Fibroblast of lung (primary cell): ENCODE measurements at regions not wholly inside any gene's neighbourhood (a gene's known extent, or its start where the extent isn't known, plus 50 kb on each side); places are given as distances from the start of the nearest gene placed in this dataset.

ENCODE experiments used
- EZH2 ChIP-seq: IDR thresholded peaks from 2 replicates; pipeline ENCODE4 v1.5.1; 2012; ENCODE audit warnings: low read length, control low read depth, mild to moderate bottlenecking; ENCODE audit errors: missing control alignments
- TF ChIP-seq, protein P1 (sequence below), 2 donors: IDR thresholded peaks in 1 of 2; conservative IDR thresholded peaks in 1 of 2; 1 replicate in 1 of 2; 2 replicates in 1 of 2; pipeline ENCODE4 v1.5.1; 2011 to 2012; ENCODE audit warnings: low read length in 2 of 2, control low read depth in 1 of 2, inconsistent platforms in 1 of 2, low read depth in 1 of 2, mild to moderate bottlenecking in 1 of 2

GRCh38 chr5:4206127-4206526 is 610.5 kb downstream of the IRX1 start:
- TF ChIP-seq, protein P1, sequence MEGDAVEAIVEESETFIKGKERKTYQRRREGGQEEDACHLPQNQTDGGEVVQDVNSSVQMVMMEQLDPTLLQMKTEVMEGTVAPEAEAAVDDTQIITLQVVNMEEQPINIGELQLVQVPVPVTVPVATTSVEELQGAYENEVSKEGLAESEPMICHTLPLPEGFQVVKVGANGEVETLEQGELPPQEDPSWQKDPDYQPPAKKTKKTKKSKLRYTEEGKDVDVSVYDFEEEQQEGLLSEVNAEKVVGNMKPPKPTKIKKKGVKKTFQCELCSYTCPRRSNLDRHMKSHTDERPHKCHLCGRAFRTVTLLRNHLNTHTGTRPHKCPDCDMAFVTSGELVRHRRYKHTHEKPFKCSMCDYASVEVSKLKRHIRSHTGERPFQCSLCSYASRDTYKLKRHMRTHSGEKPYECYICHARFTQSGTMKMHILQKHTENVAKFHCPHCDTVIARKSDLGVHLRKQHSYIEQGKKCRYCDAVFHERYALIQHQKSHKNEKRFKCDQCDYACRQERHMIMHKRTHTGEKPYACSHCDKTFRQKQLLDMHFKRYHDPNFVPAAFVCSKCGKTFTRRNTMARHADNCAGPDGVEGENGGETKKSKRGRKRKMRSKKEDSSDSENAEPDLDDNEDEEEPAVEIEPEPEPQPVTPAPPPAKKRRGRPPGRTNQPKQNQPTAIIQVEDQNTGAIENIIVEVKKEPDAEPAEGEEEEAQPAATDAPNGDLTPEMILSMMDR (conservative IDR thresholded peaks at IDR 0.05 in 1 of 2, IDR thresholded peaks at IDR 0.05 in 1 of 2; ENCODE audit: low read depth in 1 of 2, low read length in 2 of 2), result no peak
- no peak for TF ChIP-seq EZH2
